ENCODE measurements at regions not wholly inside any gene's neighbourhood (a gene's known extent, or its start where the extent isn't known, plus 50 kb on each side); places are given as distances from the start of the nearest gene placed in this dataset.

GRCh38 chr10:3712707-3713106 is 72.3 kb downstream of the KLF6 start:
- no peak for TF ChIP-seq CTCF (IDR thresholded peaks at IDR 0.05; ENCODE audit: low read length, missing control alignments)
- DNase-seq (ENCODE audit: low read depth) = no peak
- H3K4me3 ChIP-seq (replicated peaks; ENCODE audit: low read depth, low read length) = no peak overlapping the region

GRCh38 chr10:3711918-3712317 is 73.1 kb downstream of the KLF6 start:
- no peak overlapping the region for H3K4me3 ChIP-seq (replicated peaks; ENCODE audit: low read depth, low read length)
- TF ChIP-seq CTCF (IDR thresholded peaks at IDR 0.05; ENCODE audit: low read length, missing control alignments) = no peak
- no peak for DNase-seq (ENCODE audit: low read depth)

DNA sequence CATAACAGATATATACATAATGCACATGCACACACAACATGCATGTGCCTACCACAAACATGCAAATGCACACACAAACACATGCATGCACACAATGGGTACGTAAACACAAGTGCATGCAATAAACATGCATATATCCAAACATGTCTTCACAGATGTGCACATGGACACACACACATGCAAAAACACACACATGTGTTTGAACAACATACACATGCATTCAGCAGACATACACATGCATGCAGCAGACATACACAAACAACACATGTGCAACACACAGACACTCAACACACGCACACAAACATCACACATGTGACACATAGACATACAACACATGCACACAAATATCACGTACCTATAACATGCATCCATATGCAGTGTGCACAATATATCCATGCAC is 74.2 kb downstream of the KLF6 start:
- H3K4me3 ChIP-seq (replicated peaks; ENCODE audit: low read depth, low read length) = no peak overlapping the region
- TF ChIP-seq CTCF (IDR thresholded peaks at IDR 0.05; ENCODE audit: low read length, missing control alignments) = no peak
- DNase-seq (ENCODE audit: low read depth) = no peak

DNA sequence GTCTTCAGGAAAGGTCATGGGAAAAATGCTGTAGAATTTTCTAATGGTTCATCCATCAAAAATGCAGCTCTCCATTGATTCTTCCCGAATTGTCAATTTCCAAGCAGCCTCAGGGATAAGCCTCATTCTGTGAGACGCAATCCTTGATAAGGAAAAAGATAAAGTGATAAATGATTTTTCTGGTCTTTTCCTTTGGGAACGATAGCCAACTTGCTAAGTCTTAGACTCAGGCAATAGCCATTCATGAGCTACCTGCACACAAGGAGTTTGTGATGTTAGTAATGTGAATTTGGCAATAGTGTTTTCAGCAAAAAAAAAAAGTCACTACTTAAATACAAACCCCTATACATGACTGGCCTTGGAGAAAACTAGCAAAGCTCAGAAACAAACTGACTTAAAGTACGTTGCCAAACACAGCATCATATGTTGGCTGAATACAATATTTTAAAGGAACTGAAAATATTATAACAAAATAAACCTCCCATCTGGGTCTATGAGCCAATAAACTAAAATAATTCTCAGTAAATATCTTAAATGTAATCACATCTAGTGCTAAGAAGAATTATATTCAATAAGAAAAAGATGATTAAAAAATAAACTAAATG is 75.5 kb downstream of the KLF6 start:
- no peak for DNase-seq (ENCODE audit: low read depth)
- TF ChIP-seq CTCF (IDR thresholded peaks at IDR 0.05; ENCODE audit: low read length, missing control alignments) = no peak
- no peak overlapping the region for H3K4me3 ChIP-seq (replicated peaks; ENCODE audit: low read depth, low read length)

- peak; percentile 48 for DNase-seq (ENCODE audit: low read depth)
- H3K4me3 ChIP-seq (replicated peaks; ENCODE audit: low read depth, low read length) = no peak overlapping the region
- TF ChIP-seq CTCF (IDR thresholded peaks at IDR 0.05; ENCODE audit: low read length, missing control alignments) = no peak
Observed at GRCh38 chr10:3708852-3709251, 76.2 kb downstream of the KLF6 start.

- H3K4me3 ChIP-seq (replicated peaks; ENCODE audit: low read depth, low read length) = no peak overlapping the region
- TF ChIP-seq CTCF (IDR thresholded peaks at IDR 0.05; ENCODE audit: low read length, missing control alignments) = no peak
- no peak for DNase-seq (ENCODE audit: low read depth)
Observed at GRCh38 chr10:3704565-3705325, 80.3 kb downstream of the KLF6 start.

DNA sequence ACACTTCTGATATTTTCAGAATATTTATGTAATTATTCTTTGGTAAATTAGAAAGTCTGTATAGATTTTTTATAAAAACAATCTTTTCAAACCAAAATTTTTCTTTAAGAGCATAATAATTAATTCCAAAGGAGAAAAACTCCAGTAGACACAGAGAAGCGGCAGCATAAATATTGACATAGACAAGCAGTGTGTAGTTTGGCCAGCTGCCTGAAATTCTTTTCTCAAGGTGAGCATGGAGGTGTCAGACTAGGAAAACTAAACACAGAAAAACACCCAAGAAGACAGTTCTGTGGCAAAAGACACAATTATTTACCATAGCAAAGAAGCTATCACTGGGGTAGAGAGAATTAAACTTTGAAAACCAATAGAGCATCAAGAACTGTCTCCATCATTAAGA is 82.4 kb downstream of the KLF6 start:
- no peak for TF ChIP-seq CTCF (IDR thresholded peaks at IDR 0.05; ENCODE audit: low read length, missing control alignments)

More for the DNA sequence above, 82.4 kb downstream of the KLF6 start:
- no peak overlapping the region for H3K4me3 ChIP-seq (replicated peaks; ENCODE audit: low read depth, low read length)
- no peak for DNase-seq (ENCODE audit: low read depth)
